ENCODE measurements at regions not wholly inside any gene's neighbourhood (a gene's known extent, or its start where the extent isn't known, plus 50 kb on each side); places are given as distances from the start of the nearest gene placed in this dataset.

DNA sequence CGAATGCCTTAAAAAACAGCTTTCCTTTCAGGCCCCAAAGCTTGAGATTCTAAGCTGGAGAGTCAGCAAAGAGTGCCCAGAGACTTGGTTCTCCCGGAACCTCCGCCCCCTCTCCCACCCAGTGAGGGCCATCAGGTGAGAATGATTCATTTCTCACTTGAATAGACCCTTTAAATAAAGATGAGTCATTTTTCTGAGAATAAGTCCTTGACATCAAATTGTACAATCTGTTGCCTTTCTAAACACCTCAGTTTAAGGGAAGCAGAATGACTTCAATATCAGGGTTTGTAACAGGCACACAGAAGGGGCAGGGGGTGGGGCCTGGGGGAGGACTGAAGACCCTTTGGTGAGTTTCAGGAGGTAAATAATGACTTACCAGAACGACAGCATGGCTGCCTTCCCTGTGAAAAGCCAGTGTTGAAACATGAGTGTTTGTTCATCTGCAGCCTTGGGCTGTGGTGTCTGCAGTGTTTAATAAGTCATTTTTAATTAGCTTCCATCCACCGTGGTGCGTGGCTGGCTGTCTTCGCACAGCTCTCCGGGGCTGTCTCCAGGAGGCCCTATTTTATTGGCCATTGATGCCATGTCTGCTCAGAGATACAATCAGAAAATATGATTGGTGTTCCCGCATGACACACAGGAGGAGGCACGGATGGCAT, 134.9 kb upstream of the ZNF236 start:
- no peaks in the 10 kb centered on the region for H3F3A ChIP-seq (ENCODE audit: low read depth)
- DNase-seq (ENCODE audit: low spot score): no peak
- peak overlapping the region; percentile 100 for H2AFZ ChIP-seq (replicated peaks)
- Mint-ChIP-seq H3K27ac (no peak overlapping the region), H3K27me3 (ENCODE audit: insufficient read depth, low read depth) (peaks cover 10% of the 10 kb centered on the region), H3K4me1 (peaks cover 39% of the 10 kb centered on the region), H3K9me3 (no peaks in the 10 kb centered on the region), H3K36me3 (no peaks in the 10 kb centered on the region), H3K4me3 (no peak overlapping the region)
- H3K4me1 ChIP-seq: peaks cover 28% of the 10 kb centered on the region
- no peaks in the 10 kb centered on the region for H3K27me3 ChIP-seq
- H3K4me3 ChIP-seq: no peak overlapping the region
- H3K27ac ChIP-seq: no peak overlapping the region
- H3K9ac ChIP-seq: no peak overlapping the region
- no peaks in the 10 kb centered on the region for H3K9me3 ChIP-seq (ENCODE audit: low read depth)
- H3K36me3 ChIP-seq: no peaks in the 10 kb centered on the region
- TF ChIP-seq, protein P1, sequence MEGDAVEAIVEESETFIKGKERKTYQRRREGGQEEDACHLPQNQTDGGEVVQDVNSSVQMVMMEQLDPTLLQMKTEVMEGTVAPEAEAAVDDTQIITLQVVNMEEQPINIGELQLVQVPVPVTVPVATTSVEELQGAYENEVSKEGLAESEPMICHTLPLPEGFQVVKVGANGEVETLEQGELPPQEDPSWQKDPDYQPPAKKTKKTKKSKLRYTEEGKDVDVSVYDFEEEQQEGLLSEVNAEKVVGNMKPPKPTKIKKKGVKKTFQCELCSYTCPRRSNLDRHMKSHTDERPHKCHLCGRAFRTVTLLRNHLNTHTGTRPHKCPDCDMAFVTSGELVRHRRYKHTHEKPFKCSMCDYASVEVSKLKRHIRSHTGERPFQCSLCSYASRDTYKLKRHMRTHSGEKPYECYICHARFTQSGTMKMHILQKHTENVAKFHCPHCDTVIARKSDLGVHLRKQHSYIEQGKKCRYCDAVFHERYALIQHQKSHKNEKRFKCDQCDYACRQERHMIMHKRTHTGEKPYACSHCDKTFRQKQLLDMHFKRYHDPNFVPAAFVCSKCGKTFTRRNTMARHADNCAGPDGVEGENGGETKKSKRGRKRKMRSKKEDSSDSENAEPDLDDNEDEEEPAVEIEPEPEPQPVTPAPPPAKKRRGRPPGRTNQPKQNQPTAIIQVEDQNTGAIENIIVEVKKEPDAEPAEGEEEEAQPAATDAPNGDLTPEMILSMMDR (IDR thresholded peaks at IDR 0.05): no peak
- no peak for TF ChIP-seq EZH2phosphoT487 (IDR thresholded peaks at IDR 0.05)
- TF ChIP-seq EZH2 (IDR thresholded peaks at IDR 0.05): no peak
- no peaks in the 10 kb centered on the region for H4K20me1 ChIP-seq (ENCODE audit: low read depth)
- H3K4me2 ChIP-seq: no peak overlapping the region
- H3K79me2 ChIP-seq (ENCODE audit: low read depth): no peaks in the 10 kb centered on the region

DNA sequence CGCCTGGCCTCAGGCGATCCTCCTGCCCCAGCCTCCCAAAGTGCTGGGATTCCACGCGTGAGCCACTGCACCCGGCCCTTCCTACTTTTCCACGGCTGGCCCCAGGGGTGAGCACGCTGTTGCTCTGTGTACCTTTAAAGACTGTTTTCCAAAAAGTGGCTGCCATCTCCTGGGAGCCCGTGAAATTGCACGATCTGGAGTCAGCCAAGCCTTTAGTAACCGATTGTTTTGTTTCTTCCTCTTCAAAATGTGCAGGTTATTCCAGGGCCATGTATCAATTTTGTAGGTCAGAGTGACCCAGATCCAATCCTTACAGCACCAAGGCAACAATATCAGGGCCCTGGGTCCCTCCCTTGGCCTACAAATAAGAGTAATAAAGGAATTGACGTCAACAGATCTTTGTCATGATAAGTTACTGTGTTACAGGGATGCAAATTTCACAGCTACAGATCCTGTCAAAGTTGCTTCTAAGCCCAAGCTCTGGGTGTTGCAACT, 135.6 kb upstream of the ZNF236 start:
- TF ChIP-seq EZH2phosphoT487 (IDR thresholded peaks at IDR 0.05) (no peak), EZH2 (IDR thresholded peaks at IDR 0.05) (no peak)
- TF ChIP-seq, protein P1 (IDR thresholded peaks at IDR 0.05): peak; percentile 76
- Histone ChIP-seq H3F3A (ENCODE audit: low read depth) (no peaks in the 10 kb centered on the region), H3K4me3 (no peak overlapping the region), H3K4me2 (no peak overlapping the region), H3K4me1 (peaks cover 28% of the 10 kb centered on the region), H3K27ac (no peak overlapping the region), H3K9me3 (ENCODE audit: low read depth) (no peaks in the 10 kb centered on the region), H3K79me2 (ENCODE audit: low read depth) (no peaks in the 10 kb centered on the region), H3K27me3 (no peaks in the 10 kb centered on the region), H3K9ac (no peak overlapping the region), H2AFZ (replicated peaks) (peak overlapping the region; percentile 100), H4K20me1 (ENCODE audit: low read depth) (no peaks in the 10 kb centered on the region), H3K36me3 (no peaks in the 10 kb centered on the region)
- H3K4me3 Mint-ChIP-seq: peak overlapping the region; percentile 56
- peak; percentile 73 for DNase-seq (ENCODE audit: low spot score)
- no peaks in the 10 kb centered on the region for H3K36me3 Mint-ChIP-seq
- H3K9me3 Mint-ChIP-seq: no peaks in the 10 kb centered on the region
- H3K27ac Mint-ChIP-seq: peak overlapping the region; percentile 96
- H3K27me3 Mint-ChIP-seq (ENCODE audit: insufficient read depth, low read depth): peaks cover 12% of the 10 kb centered on the region
- peaks cover 41% of the 10 kb centered on the region for H3K4me1 Mint-ChIP-seq

DNA sequence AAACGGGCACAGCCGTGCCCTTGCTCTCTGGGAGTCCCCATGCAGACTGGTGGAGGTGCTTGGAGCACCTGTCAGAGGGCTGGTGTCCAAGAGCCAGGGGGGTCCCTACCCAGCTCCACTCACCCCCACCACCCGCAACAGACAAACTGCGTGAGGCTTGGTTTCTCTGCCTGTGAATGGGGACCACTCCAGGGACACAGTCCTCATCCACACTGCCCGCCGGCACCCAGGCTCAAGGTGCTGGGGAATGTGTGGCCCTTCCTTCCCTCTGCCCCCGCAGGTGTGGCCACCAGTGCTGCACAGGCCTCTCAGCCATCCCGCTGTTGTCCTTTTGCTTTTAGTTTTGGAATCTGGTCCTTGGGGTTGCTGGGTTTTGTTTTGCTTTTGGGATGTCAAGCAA, 136.5 kb upstream of the ZNF236 start:
- Mint-ChIP-seq H3K9me3 (no peaks in the 10 kb centered on the region), H3K27ac (no peak overlapping the region), H3K4me3 (no peak overlapping the region), H3K4me1 (peaks cover 41% of the 10 kb centered on the region), H3K36me3 (no peaks in the 10 kb centered on the region), H3K27me3 (ENCODE audit: insufficient read depth, low read depth) (peaks cover 12% of the 10 kb centered on the region)
- Histone ChIP-seq H3K4me1 (peaks cover 28% of the 10 kb centered on the region), H3K36me3 (no peaks in the 10 kb centered on the region), H3F3A (ENCODE audit: low read depth) (no peaks in the 10 kb centered on the region), H3K4me3 (no peak overlapping the region), H3K27ac (no peak overlapping the region), H2AFZ (replicated peaks) (no peak overlapping the region), H3K27me3 (no peaks in the 10 kb centered on the region), H4K20me1 (ENCODE audit: low read depth) (no peaks in the 10 kb centered on the region), H3K9ac (no peak overlapping the region), H3K4me2 (no peak overlapping the region), H3K79me2 (ENCODE audit: low read depth) (no peaks in the 10 kb centered on the region), H3K9me3 (ENCODE audit: low read depth) (no peaks in the 10 kb centered on the region)
- DNase-seq (ENCODE audit: low spot score): no peak
- no peak for TF ChIP-seq EZH2 (IDR thresholded peaks at IDR 0.05)
- no peak for TF ChIP-seq EZH2phosphoT487 (IDR thresholded peaks at IDR 0.05)
- TF ChIP-seq, protein P1 (IDR thresholded peaks at IDR 0.05): no peak

All from neural progenitor cell (in vitro differentiated cells).